Muscle layer of colon (tissue), 2 donors: ENCODE measurements at regions not wholly inside any gene's neighbourhood (a gene's known extent, or its start where the extent isn't known, plus 50 kb on each side); places are given as distances from the start of the nearest gene placed in this dataset.
"Not testable (repeated sequence)": the region's sequence is repeated elsewhere in the genome, so short reads cannot be mapped to it uniquely, and the experiment has no call there.

ENCODE experiments used
- H3K27ac ChIP-seq: one replicate; pipeline ENCODE4 v1.7.0; 2013; ENCODE audit warnings: low read depth, mild to moderate bottlenecking, low read length, moderate library complexity
- H3K27me3 ChIP-seq, 2 donors: one replicate each; pipeline ENCODE4 v1.7.0; 2013; ENCODE audit warnings: low read length in 2 of 2, mild to moderate bottlenecking in 2 of 2; ENCODE audit not compliant: insufficient read depth in 2 of 2, control insufficient read depth in 1 of 2
- H3K36me3 ChIP-seq: one replicate; pipeline ENCODE4 v1.7.0; 2013; ENCODE audit warnings: mild to moderate bottlenecking, low read length; ENCODE audit not compliant: insufficient read depth
- H3K4me1 ChIP-seq: one replicate; pipeline ENCODE4 v1.7.0; 2013; ENCODE audit warnings: mild to moderate bottlenecking, low read length; ENCODE audit not compliant: insufficient read depth
- H3K4me3 ChIP-seq, 2 donors: one replicate each; pipeline ENCODE4 v1.7.0; 2013; ENCODE audit warnings: low read length in 2 of 2, low read depth in 1 of 2, mild to moderate bottlenecking in 1 of 2, moderate library complexity in 1 of 2
- H3K9ac ChIP-seq: one replicate; pipeline ENCODE4 v1.7.0; 2013; ENCODE audit warnings: low read length
- H3K9me3 ChIP-seq: one replicate; pipeline ENCODE4 v1.7.0; 2013; ENCODE audit warnings: mild to moderate bottlenecking, low read length
- donor health status: abdominal sarcoma.
- donor health status: Adenocarcinoma of cecum.

DNA sequence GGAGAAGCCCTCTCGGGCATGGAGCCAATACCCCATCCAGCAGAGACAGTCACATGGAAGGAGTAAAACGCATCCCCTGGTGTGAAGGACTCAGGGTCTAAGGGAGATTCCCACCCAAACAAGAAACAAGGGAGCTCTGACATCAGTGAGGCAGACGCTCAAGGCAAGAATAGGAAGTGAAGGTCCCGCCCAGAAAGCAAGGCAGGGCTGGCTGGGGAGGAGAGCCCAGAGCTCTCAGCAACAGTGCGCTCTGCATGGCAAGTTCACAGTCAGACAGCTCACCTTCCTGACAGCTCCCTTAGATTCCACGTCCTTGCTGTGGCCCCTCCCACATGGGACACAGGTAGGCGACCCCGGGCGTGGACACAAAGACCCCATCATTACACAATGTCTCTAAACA, 85.6 kb downstream of the TTLL2 start:
- Histone ChIP-seq H3K27me3 (no peaks in the 10 kb centered on the region), H3K36me3 (no peaks in the 10 kb centered on the region), H3K9me3 (no peaks in the 10 kb centered on the region), H3K9ac (no peak overlapping the region), H3K27ac (no peak overlapping the region), H3K4me3 (no peak overlapping the region), H3K4me1 (no peaks in the 10 kb centered on the region)

DNA sequence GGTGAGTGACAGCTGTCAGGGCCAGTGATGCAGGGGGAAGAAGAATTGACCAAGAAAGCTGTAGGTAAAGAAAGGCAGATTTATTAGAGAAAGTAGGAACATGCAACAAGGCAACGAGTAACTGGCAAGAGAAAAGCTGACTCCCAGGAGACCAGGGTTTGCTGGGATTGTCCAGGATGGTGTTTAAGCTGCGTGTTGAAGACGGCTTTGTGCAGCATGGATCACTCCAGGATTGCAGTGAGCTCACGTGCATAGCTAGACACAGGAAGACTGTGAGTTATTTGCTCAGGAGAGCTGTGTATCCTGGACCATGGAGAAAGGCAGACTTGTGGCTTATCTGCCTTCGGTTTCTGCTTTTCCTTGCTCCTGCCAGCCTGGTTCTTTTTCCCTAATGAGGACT, 87.6 kb downstream of the TTLL2 start:
- Histone ChIP-seq H3K27me3 (no peaks in the 10 kb centered on the region), H3K27ac (no peak overlapping the region), H3K4me3 (no peak overlapping the region), H3K9me3 (no peaks in the 10 kb centered on the region), H3K36me3 (no peaks in the 10 kb centered on the region), H3K9ac (no peak overlapping the region), H3K4me1 (no peaks in the 10 kb centered on the region)

DNA sequence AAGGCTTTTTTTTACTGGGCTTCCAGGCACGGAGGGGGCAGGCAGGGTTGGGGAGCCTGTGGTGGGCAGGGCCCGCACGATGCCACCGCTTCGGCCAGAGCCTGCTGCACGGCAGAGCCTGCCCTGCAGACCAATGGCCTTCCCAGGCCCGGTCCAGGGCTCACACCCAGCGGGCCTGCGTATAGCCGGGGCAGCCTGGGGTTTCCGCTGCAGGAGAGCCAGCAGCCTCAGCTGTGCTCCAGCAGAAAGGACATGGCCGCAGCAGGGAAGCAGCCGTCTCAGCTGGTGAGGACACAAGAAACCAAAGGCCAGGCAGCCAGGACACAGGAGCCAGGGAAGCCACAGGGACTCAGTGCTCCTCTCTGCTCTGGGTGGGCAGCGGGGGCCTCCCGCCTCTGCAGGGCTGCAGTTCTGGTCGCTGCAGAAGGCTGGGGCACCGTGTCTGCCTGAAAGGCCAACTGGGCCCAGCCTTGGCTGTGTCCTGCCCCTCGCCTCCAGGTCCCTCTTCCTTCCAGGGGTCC, 90.6 kb downstream of the TTLL2 start:
- no peaks in the 10 kb centered on the region for H3K27me3 ChIP-seq

DNA sequence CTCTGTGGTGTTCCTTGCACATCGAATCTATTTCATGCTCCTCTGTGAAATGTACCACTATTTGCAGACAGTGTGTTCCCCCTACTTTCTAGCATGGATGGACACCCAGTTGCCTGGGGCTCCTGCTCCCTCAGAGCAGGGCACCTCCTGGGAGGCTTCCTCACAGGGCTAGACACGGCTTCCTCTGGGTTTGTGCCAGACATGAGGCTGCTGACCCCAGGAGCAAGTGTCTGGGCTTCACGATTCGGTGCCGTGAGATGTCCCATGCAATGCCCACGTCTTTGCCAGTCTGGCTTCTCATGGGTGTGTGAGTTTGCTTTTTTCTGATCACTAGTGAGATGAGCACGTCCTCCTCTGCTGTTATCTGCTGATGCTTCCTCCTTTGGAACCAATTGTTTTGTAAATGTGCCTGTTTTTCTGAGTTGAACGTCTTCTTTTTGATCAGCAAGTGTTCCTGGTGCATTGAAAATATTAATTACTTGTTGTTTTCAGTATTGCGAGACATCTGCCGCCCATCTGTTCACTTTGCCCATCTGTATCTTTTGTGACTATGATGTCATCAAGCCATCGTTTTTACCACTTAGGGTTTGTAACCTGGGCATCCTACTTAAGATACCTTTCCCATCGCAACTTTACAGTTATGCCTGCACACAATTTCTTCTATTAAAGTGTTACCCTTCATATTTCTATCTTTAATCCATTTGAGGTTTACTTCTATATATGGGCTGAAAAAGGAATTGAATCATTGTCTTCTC, 92.0 kb downstream of the TTLL2 start:
- no peak overlapping the region for H3K4me3 ChIP-seq
- H3K27ac ChIP-seq, result no peak overlapping the region
- H3K4me1 ChIP-seq, result no peaks in the 10 kb centered on the region
- H3K9ac ChIP-seq, result no peak overlapping the region
- no peaks in the 10 kb centered on the region for H3K27me3 ChIP-seq
- H3K9me3 ChIP-seq, result no peaks in the 10 kb centered on the region
- H3K36me3 ChIP-seq, result no peaks in the 10 kb centered on the region

More for the DNA sequence above, 90.6 kb downstream of the TTLL2 start:
- H3K4me1 ChIP-seq, result no peaks in the 10 kb centered on the region
- H3K27ac ChIP-seq, result no peak overlapping the region
- H3K9me3 ChIP-seq, result no peaks in the 10 kb centered on the region
- no peak overlapping the region for H3K9ac ChIP-seq
- no peak overlapping the region for H3K4me3 ChIP-seq
- H3K36me3 ChIP-seq, result no peaks in the 10 kb centered on the region

DNA sequence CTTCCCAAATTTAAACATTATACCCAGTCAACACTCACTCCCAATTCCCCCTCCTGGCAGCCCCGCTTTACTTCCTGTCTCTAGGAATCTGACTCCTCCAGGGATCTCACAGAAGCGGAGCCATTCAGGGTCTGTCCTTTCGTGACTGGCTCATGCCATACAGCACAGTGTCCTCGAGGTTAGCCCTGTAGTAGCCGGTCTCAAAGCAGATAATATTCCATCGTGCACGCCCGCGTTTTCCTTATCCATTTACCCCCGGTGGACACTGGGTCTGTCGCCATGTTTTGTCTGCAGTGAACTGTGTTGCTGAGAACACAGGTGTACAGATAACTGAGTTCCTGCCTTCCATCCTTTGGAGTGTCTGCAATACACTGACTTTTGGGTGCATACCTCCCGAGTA, 95.3 kb downstream of the TTLL2 start:
- H3K27ac ChIP-seq, result no peak overlapping the region

DNA sequence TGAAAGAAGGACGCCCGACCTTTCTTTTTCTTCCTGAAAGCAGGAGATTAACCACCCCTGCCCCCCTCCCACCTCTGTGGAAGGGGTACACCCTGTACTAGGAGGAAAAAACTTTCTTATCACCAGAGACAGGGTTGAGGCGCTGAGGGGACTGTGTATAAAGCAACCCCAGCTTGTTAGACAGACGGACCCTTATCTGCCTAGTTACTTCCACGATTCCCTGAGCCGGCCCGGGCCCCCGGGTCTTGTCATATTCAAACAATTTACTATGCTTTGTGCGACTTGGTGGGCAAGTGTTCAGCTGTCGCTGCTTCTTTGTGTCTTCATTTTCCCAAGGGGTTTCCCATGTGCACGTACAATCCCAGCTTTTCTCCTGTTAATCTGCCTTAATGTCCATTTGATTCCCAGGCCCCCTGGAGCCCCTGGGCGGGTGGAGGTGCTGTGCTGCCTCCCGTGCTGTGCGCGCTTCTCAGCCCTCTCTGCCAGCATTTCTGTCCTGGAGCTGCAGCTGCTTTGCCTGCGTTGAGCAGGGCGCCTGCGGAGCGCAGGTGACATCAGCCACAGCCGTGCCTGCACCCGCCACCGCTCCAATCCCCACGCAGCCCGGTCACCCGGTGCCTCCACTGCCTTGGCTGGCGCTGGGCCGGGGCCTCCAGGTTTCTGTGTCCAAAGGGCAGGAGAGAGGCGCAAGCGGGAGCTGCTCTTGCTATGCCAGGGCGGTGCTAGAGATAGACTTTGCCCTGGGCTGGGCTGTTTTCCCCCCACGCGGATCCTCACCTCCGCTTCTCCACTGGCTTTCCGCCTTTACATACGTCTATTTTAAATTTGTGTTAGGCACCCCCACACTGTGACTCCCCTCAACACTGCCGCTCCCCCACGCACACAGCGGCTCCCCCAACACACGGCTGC, 96.2 kb downstream of the TTLL2 start:
- no peak overlapping the region for H3K4me3 ChIP-seq
- no peaks in the 10 kb centered on the region for H3K36me3 ChIP-seq
- H3K9me3 ChIP-seq, result no peaks in the 10 kb centered on the region
- no peak overlapping the region for H3K27ac ChIP-seq
- no peaks in the 10 kb centered on the region for H3K27me3 ChIP-seq
- no peaks in the 10 kb centered on the region for H3K4me1 ChIP-seq
- H3K9ac ChIP-seq, result no peak overlapping the region

More for the DNA sequence above, 95.3 kb downstream of the TTLL2 start:
- H3K9ac ChIP-seq, result no peak overlapping the region
- no peaks in the 10 kb centered on the region for H3K4me1 ChIP-seq
- no peak overlapping the region for H3K4me3 ChIP-seq
- no peaks in the 10 kb centered on the region for H3K9me3 ChIP-seq
- no peaks in the 10 kb centered on the region for H3K36me3 ChIP-seq
- H3K27me3 ChIP-seq, result no peaks in the 10 kb centered on the region

DNA sequence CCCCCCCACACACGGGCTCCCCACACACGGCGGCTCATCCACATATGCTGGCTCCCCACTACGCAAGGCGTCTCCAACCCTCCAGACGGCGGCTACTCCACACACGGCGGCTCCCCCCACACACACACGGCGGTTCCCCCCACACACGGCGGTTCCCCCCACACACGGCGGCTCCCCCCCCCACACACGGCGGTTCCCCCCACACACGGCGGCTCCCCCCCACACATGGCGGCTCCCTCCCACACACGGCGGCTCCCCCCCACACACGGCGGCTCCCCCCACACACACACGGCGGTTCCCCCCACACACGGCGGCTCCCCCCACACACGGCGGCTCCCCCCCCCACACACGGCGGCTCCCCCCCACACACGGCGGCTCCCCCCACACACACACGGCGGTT, 97.1 kb downstream of the TTLL2 start:
- H3K9ac ChIP-seq, H3K27ac ChIP-seq, H3K4me3 ChIP-seq, H3K9me3 ChIP-seq, H3K27me3 ChIP-seq, H3K4me1 ChIP-seq, H3K36me3 ChIP-seq: not testable (repeated sequence)

DNA sequence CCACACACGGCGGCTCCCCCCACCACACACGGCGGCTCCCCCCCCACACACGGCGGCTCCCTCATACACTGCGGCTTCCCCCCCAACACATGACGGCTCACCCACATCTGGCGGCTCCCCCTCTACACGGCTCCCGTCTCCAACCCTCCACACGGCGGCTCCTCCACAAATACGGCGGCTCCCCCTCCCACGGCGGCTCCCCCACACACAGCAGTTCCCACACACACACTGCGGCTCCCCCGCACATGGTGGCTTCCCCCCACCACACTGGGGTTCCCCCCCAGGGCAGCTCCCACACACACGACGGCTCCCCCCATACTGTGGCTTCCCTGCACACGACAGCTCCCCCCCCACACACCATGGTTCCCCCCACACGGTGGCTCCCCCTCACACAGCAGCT, 98.0 kb downstream of the TTLL2 start:
- Histone ChIP-seq H3K9ac (no peak overlapping the region), H3K36me3 (no peaks in the 10 kb centered on the region), H3K4me3 (no peak overlapping the region), H3K4me1 (no peaks in the 10 kb centered on the region), H3K27ac (no peak overlapping the region), H3K9me3 (no peaks in the 10 kb centered on the region), H3K27me3 (no peaks in the 10 kb centered on the region)

DNA sequence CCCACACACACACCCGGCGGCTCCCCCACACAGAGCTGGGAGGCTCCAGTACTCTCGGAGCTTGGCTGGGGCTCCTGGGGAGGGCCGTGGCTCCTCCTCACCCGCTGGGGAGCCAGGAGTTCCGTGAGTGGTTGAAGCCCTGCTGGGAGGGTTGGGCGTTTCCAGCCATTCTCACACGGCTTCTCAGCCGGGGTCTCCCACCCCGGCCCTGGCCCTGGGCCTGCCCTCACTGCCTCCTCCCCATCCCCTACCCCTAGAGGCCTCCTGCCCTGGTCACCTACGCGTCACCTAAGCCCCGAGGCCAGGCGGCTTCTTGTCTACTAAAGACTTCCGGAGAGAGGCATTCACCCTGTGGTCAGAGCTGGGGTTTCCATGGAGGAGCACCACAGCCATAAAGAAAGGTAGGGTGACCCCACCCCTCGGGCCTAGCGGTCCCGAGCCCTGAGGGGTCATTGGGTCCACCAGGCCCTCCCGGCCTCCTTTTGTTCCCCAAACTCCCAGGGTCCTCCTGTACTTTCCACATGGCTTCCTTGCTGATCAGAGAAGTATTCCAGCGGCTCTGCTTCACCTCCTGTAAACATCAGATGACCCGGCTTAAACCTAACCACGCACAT, 99.3 kb downstream of the TTLL2 start:
- Histone ChIP-seq H3K9ac (no peak overlapping the region), H3K27ac (no peak overlapping the region)

DNA sequence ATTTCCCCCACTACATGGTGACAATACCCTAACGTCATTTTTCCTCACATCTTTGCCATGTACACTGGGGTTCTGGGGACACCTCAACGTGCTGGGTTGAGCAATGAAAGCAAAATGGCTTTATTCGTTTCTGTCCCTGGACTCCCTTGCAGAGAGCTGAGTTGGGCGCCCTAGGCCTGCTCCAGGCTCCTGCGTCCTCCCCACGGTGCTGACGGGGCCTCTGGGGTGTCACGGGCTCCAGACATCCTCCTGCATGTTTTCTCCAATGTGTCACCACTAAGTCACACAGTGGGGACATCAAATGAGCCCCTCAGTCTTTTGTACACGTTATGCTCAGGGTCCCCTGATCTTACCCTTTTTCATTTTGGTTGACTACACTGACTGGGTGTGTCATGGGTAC, 99.8 kb downstream of the TTLL2 start:
- no peak overlapping the region for H3K27ac ChIP-seq
- no peak overlapping the region for H3K9ac ChIP-seq
- no peaks in the 10 kb centered on the region for H3K27me3 ChIP-seq
- H3K9me3 ChIP-seq, result no peaks in the 10 kb centered on the region
- no peaks in the 10 kb centered on the region for H3K36me3 ChIP-seq
- H3K4me1 ChIP-seq, result no peaks in the 10 kb centered on the region
- no peak overlapping the region for H3K4me3 ChIP-seq

More for the DNA sequence above, 99.3 kb downstream of the TTLL2 start:
- no peaks in the 10 kb centered on the region for H3K36me3 ChIP-seq
- H3K4me3 ChIP-seq, result no peak overlapping the region
- no peaks in the 10 kb centered on the region for H3K4me1 ChIP-seq
- H3K27me3 ChIP-seq, result no peaks in the 10 kb centered on the region
- H3K9me3 ChIP-seq, result no peaks in the 10 kb centered on the region

DNA sequence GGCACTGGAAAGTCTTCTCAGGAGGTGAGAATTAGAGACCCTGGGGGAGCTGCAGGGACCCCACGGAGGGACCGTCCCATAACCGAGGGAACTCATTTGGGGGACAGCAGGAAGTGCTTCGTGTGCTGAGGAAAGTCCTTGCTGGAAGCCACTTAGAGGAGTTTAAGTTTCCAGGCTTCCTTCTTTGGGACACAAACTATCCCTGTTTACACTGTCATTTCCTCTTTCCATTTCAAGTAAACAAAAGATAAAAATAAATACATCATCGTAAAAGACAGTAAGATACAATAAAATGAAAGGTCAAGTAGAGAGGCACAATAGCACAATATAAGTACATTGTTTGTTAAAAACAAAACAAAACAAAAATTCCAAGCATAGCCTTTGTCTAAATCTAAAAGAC, 101.2 kb downstream of the TTLL2 start:
- Histone ChIP-seq H3K36me3 (no peaks in the 10 kb centered on the region), H3K27me3 (no peaks in the 10 kb centered on the region), H3K4me3 (no peak overlapping the region), H3K4me1 (no peaks in the 10 kb centered on the region), H3K9me3 (no peaks in the 10 kb centered on the region), H3K27ac (no peak overlapping the region), H3K9ac (no peak overlapping the region)
